ENCODE measurements at regions not wholly inside any gene's neighbourhood (a gene's known extent, or its start where the extent isn't known, plus 50 kb on each side); places are given as distances from the start of the nearest gene placed in this dataset.

DNA sequence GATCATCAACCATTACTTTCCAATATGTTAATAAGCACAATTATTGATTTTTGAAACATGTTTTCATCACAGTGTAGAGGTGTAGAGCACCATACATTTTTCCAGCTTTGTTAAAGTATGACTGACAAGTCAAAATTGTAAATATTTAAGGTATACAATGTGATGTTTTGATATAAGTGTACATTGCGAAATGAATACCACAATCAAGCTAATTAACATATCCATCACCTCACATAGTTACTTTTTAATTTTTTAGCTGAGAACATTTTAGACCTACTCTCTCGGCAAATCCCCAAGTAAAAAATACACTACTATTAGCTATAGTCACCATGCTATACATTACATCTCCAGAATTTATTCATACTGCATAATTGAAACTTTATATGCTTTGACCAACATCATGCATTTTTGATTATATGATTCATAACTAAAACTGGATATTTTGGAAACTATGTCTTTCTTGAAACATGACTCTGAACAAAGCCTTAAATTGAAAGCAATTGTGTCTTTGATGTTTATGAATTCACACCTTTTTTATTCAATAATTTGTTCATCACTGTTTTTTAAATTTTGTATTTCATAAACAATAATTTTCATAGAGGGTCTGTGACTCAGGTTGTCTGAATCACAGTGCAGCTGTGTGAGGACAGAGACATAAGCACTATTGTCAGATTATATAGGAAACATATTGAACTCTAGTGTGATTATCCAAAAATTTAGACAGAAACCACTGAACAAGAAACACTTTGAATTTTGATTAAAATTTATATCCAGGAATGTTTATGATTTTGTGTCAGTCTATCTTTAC, 486.1 kb downstream of the SEMA3D start:
- H3K27ac ChIP-seq (ENCODE audit: low read length): no peak overlapping the region

DNA sequence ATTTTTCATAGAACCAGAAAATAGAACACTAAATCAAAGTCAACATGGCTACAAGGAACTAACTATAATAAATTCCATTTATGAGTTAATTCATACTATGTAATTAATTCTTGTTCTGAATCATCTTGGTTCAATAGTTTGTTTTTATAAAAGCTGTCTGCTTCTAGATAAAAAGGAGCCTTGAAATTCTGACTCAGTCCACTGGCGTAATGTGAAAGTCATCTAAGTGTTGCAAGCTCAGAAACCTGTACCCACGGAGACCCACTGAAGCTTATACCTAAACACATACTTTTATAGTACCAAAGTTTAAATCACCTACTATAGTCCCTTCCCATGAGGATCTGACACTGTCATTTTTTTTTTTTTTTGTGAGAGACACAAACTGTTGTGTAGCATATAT, 489.4 kb downstream of the SEMA3D start:
- DNase-seq: no peak
- Histone ChIP-seq H3K4me1 (ENCODE audit: insufficient read depth, low read length) (no peaks in the 10 kb centered on the region), H3K27me3 (ENCODE audit: insufficient read depth, low read length, poor library complexity) (no peaks in the 10 kb centered on the region), H2AFZ (ENCODE audit: low read depth, low read length) (no peak overlapping the region), H3K79me2 (ENCODE audit: insufficient read depth, low read length) (no peaks in the 10 kb centered on the region), H3K9ac (ENCODE audit: low read depth, low read length) (no peak overlapping the region), H3K4me3 (ENCODE audit: low read depth in 1 of 2, low read length in 2 of 2) (no peak overlapping the region), H3K36me3 (ENCODE audit: insufficient read depth, low read length) (no peaks in the 10 kb centered on the region), H3K4me2 (ENCODE audit: insufficient read depth, low read length) (no peak overlapping the region), H3K9me3 (ENCODE audit: insufficient read depth, low read length, severe bottlenecking) (no peaks in the 10 kb centered on the region), H3K27ac (ENCODE audit: low read length) (no peak overlapping the region), H4K20me1 (ENCODE audit: insufficient read depth, low read length) (no peaks in the 10 kb centered on the region)
- no peak for ATAC-seq (ENCODE audit: insufficient read depth, low read depth)
- no peak for TF ChIP-seq EZH2 (IDR thresholded peaks at IDR 0.05; ENCODE audit: borderline replicate concordance, low read depth, low read length, severe bottlenecking)
- TF ChIP-seq, protein P1, sequence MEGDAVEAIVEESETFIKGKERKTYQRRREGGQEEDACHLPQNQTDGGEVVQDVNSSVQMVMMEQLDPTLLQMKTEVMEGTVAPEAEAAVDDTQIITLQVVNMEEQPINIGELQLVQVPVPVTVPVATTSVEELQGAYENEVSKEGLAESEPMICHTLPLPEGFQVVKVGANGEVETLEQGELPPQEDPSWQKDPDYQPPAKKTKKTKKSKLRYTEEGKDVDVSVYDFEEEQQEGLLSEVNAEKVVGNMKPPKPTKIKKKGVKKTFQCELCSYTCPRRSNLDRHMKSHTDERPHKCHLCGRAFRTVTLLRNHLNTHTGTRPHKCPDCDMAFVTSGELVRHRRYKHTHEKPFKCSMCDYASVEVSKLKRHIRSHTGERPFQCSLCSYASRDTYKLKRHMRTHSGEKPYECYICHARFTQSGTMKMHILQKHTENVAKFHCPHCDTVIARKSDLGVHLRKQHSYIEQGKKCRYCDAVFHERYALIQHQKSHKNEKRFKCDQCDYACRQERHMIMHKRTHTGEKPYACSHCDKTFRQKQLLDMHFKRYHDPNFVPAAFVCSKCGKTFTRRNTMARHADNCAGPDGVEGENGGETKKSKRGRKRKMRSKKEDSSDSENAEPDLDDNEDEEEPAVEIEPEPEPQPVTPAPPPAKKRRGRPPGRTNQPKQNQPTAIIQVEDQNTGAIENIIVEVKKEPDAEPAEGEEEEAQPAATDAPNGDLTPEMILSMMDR (IDR thresholded peaks at IDR 0.05; ENCODE audit: borderline replicate concordance, extremely low read depth, low read length, poor library complexity, severe bottlenecking): no peak

More for the DNA sequence above, 486.1 kb downstream of the SEMA3D start:
- H2AFZ ChIP-seq (ENCODE audit: low read depth, low read length): no peak overlapping the region
- TF ChIP-seq, protein P1 (IDR thresholded peaks at IDR 0.05; ENCODE audit: borderline replicate concordance, extremely low read depth, low read length, poor library complexity, severe bottlenecking): no peak
- no peak for TF ChIP-seq EZH2 (IDR thresholded peaks at IDR 0.05; ENCODE audit: borderline replicate concordance, low read depth, low read length, severe bottlenecking)
- ATAC-seq (ENCODE audit: insufficient read depth, low read depth) (no peak), DNase-seq (no peak)
- H3K4me3 ChIP-seq (ENCODE audit: low read depth in 1 of 2, low read length in 2 of 2): no peak overlapping the region
- H3K4me2 ChIP-seq (ENCODE audit: insufficient read depth, low read length): no peak overlapping the region
- no peaks in the 10 kb centered on the region for H3K79me2 ChIP-seq (ENCODE audit: insufficient read depth, low read length)
- no peak overlapping the region for H3K9ac ChIP-seq (ENCODE audit: low read depth, low read length)
- no peaks in the 10 kb centered on the region for H3K4me1 ChIP-seq (ENCODE audit: insufficient read depth, low read length)
- H3K36me3 ChIP-seq (ENCODE audit: insufficient read depth, low read length): no peaks in the 10 kb centered on the region
- no peaks in the 10 kb centered on the region for H3K27me3 ChIP-seq (ENCODE audit: insufficient read depth, low read length, poor library complexity)
- no peaks in the 10 kb centered on the region for H3K9me3 ChIP-seq (ENCODE audit: insufficient read depth, low read length, severe bottlenecking)
- H4K20me1 ChIP-seq (ENCODE audit: insufficient read depth, low read length): no peaks in the 10 kb centered on the region

DNA sequence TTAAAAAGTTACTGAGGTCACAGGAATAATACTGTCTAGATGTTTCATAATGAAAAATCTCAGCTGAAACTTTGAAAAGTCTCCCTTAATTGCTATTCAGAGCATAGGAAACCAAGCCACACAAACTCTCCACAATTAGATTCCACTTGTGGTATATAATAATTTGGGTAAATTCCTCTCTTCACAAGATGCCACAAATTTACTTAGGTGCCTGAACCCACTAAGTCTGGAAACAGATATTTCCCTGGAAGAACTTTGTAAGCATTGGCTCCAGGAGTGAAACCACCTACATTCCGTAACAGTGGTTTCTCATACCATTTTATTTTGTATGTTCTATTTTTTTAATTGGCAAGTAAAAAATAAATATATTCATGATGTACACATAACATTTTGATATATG, 493.4 kb downstream of the SEMA3D start:
- Histone ChIP-seq H3K9me3 (ENCODE audit: insufficient read depth, low read length, severe bottlenecking) (no peaks in the 10 kb centered on the region), H3K27me3 (ENCODE audit: insufficient read depth, low read length, poor library complexity) (no peaks in the 10 kb centered on the region), H3K4me1 (ENCODE audit: insufficient read depth, low read length) (no peaks in the 10 kb centered on the region), H3K79me2 (ENCODE audit: insufficient read depth, low read length) (no peaks in the 10 kb centered on the region), H4K20me1 (ENCODE audit: insufficient read depth, low read length) (no peaks in the 10 kb centered on the region), H3K36me3 (ENCODE audit: insufficient read depth, low read length) (no peaks in the 10 kb centered on the region), H3K4me3 (ENCODE audit: low read depth in 1 of 2, low read length in 2 of 2) (no peak overlapping the region), H3K27ac (ENCODE audit: low read length) (no peak overlapping the region), H2AFZ (ENCODE audit: low read depth, low read length) (no peak overlapping the region), H3K4me2 (ENCODE audit: insufficient read depth, low read length) (no peak overlapping the region), H3K9ac (ENCODE audit: low read depth, low read length) (no peak overlapping the region)
- DNase-seq (no peak), ATAC-seq (ENCODE audit: insufficient read depth, low read depth) (no peak)
- TF ChIP-seq EZH2 (IDR thresholded peaks at IDR 0.05; ENCODE audit: borderline replicate concordance, low read depth, low read length, severe bottlenecking): no peak
- TF ChIP-seq, protein P1 (IDR thresholded peaks at IDR 0.05; ENCODE audit: borderline replicate concordance, extremely low read depth, low read length, poor library complexity, severe bottlenecking): no peak

All from DND-41 (cell line).